ENCODE measurements at regions not wholly inside any gene's neighbourhood (a gene's known extent, or its start where the extent isn't known, plus 50 kb on each side); places are given as distances from the start of the nearest gene placed in this dataset.

DNA sequence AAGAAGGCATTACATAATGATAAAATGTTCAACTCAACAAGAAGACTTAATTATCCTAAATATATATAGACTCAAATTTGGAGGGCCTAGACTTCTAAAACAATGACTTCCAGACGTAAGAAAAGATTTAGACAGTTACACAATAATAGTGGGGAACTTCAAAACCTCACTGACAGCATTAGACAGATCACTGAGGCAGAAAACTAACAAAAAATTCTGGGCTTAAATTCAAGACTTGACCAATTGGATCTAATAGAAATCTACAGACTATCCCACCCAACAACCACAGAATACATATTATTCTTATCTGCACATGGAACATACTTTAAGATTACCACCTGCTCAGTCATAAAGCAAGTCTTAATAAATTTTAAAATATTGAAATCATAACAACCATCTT, 93.3 kb upstream of the ARSJ start:
- no peak overlapping the region for H3K4me3 ChIP-seq (ENCODE audit: low read depth, low read length)
- no peak for DNase-seq (ENCODE audit: low read depth)
- TF ChIP-seq, protein P1, sequence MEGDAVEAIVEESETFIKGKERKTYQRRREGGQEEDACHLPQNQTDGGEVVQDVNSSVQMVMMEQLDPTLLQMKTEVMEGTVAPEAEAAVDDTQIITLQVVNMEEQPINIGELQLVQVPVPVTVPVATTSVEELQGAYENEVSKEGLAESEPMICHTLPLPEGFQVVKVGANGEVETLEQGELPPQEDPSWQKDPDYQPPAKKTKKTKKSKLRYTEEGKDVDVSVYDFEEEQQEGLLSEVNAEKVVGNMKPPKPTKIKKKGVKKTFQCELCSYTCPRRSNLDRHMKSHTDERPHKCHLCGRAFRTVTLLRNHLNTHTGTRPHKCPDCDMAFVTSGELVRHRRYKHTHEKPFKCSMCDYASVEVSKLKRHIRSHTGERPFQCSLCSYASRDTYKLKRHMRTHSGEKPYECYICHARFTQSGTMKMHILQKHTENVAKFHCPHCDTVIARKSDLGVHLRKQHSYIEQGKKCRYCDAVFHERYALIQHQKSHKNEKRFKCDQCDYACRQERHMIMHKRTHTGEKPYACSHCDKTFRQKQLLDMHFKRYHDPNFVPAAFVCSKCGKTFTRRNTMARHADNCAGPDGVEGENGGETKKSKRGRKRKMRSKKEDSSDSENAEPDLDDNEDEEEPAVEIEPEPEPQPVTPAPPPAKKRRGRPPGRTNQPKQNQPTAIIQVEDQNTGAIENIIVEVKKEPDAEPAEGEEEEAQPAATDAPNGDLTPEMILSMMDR (conservative IDR thresholded peaks at IDR 0.05; ENCODE audit: low read depth, low read length), result no peak

DNA sequence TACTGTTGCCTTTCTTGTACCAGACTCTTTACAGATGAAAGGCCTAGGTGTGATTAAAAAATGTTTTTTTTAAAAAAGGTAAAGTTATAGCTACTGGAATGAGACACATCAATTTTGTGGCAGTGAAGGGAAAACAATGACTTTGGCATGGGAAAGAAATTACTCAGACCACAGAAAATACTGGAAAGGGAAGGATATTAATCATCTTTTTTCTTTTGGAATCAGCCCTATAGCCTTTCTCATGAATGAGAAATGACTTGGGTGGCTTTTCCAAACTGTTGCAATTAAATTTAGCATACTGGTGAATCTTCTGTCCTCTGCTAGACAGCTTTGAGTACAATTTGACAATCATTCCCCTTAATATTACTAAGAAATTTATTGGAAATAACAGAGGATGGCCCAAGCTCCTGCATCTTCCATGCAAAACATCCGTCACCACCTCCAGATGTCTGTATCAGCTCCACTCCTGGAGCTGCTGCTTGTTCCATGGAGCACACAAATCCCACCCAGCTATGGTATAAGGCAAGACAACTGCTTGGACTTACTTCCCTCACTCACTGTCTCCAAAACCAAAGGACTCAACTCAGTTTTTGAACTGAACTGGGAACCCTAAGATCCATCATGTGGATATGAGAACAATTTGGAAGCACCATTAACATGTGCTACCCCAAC, 97.6 kb upstream of the ARSJ start:
- TF ChIP-seq, protein P1 (conservative IDR thresholded peaks at IDR 0.05; ENCODE audit: low read depth, low read length), result no peak
- H3K4me3 ChIP-seq (ENCODE audit: low read depth, low read length), result no peak overlapping the region
- DNase-seq (ENCODE audit: low read depth), result no peak

DNA sequence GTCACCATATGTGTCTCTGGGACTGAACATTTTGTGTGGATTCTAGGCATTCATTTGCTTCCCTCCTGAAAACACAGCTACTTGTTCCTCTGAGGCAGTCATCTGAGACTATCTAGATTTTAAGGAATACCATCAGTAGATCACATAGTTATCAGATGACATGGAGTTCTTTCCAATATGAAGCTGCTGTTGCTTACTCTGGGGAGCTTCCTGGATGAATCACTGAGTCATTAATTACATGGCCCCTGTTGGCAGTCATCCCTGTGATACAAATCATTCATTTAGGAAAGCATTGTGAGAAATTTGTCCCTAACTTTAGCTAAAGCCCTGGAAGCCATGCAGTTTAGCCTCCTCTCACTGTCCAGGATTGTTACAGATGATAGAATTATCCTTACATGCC, 98.2 kb upstream of the ARSJ start:
- TF ChIP-seq, protein P1 (conservative IDR thresholded peaks at IDR 0.05; ENCODE audit: low read depth, low read length), result no peak
- peak; percentile 51 for DNase-seq (ENCODE audit: low read depth)
- H3K4me3 ChIP-seq (ENCODE audit: low read depth, low read length), result no peak overlapping the region

DNA sequence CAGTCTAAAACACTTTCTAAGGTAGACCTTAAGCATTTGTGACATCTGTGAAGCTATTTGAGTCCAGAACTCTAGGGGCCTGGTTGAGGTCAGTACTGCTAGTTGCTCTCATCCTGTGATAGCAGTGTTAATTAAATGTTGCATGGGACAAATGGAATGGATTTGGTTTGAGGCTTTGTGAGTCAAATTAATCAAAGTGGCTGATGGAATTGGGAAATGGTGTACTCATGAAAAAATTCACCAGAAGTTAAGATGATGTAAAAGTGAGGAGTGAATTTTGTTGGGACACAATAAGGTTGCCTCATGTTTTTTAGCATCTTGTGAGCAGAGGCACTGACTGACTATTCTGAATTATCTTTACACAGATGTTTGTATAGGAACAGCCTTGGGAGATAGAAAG, 99.2 kb upstream of the ARSJ start:
- TF ChIP-seq, protein P1 (conservative IDR thresholded peaks at IDR 0.05; ENCODE audit: low read depth, low read length), result no peak
- DNase-seq (ENCODE audit: low read depth), result no peak
- no peak overlapping the region for H3K4me3 ChIP-seq (ENCODE audit: low read depth, low read length)

DNA sequence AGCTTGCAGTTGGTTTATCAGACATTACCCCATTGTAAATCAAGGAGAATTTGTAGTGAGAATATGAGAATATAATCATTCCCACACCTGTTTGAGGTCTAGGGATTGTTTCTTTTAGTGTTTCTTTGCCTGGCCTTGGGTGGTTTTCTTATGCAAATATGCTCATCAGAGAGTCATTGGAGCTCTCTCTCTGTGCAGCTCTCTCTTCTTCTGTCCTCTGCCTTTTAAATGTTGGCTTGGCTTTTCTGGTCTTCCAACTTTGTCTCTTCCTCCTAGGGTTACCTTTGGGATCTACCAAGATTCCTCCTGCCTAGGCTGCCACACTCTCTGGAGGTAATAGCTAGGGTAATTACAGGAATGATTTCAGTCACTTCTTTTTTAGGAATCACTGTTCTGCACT, 102.3 kb upstream of the ARSJ start:
- TF ChIP-seq, protein P1 (conservative IDR thresholded peaks at IDR 0.05; ENCODE audit: low read depth, low read length), result no peak
- no peak overlapping the region for H3K4me3 ChIP-seq (ENCODE audit: low read depth, low read length)
- DNase-seq (ENCODE audit: low read depth), result no peak

DNA sequence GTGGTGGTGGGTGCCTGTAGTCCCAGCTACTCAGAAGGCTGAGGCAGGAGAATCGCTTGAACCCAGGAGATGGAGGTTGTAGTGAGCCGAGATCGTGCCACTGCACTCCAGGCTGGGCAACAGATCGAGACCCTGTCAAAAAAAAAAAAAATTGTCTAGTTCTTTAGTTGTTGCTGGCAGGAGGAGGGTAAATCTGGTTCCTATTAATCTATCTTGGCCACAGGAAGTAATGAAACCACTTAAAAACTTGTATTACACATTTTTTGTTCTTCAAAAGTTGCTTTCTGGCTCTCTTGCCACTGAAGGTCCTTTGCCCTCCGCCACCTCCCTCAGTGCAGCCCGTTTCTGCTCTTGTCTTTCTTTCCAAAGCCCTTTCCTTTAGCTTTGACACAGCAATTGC, 102.9 kb upstream of the ARSJ start:
- H3K4me3 ChIP-seq (ENCODE audit: low read depth, low read length), result no peak overlapping the region
- TF ChIP-seq, protein P1 (conservative IDR thresholded peaks at IDR 0.05; ENCODE audit: low read depth, low read length), result no peak
- no peak for DNase-seq (ENCODE audit: low read depth)

DNA sequence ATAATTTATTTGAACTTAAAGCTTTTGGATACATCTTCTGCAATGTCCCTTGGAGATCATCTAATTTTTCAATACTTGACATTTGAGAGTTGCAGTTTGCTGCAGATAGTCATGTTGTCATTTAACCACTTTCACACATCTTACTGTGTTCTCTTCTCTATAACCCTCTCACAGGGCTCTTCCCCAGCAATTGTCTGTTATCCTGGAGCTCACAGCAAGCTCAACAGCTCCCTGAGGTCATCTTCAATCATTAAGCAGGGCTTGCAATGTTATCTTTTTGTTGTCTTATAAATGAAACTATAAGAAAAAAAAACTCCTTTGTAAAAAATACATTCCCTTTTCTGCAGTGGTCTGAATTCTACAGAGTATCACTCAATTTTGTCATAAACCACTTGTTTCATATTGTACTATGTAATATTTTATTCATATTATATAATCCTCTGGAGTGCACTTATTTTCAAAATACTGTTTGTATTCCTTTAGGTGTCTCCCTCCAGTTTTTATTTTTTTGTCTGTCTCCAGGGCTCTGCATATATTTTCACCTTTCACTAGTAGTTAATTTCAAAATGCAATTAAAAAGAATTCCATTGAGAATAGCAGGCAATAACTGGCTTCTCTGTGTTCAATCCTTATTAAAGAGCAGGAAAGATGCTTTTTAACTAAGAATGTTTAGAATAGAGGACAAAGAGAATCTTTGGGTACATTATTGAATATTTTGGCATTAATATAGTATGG, 106.3 kb upstream of the ARSJ start:
- no peak overlapping the region for H3K4me3 ChIP-seq (ENCODE audit: low read depth, low read length)
- no peak for DNase-seq (ENCODE audit: low read depth)
- TF ChIP-seq, protein P1 (conservative IDR thresholded peaks at IDR 0.05; ENCODE audit: low read depth, low read length), result no peak
